IgD-negative memory B cell (primary cell): ENCODE measurements at regions not wholly inside any gene's neighbourhood (a gene's known extent, or its start where the extent isn't known, plus 50 kb on each side); places are given as distances from the start of the nearest gene placed in this dataset.

Source experiments
- H3K27ac Mint-ChIP-seq, 3 donors: one replicate each; pipeline ENCODE4 v1.8.0; 2020 to 2022; ENCODE audit warnings: mild to moderate bottlenecking in 3 of 3, mixed read lengths in 3 of 3, moderate library complexity in 1 of 3
- H3K27me3 Mint-ChIP-seq: one replicate; pipeline ENCODE4 v1.8.0; 2021; ENCODE audit warnings: mixed read lengths
- H3K36me3 Mint-ChIP-seq: one replicate; pipeline ENCODE4 v1.8.0; 2020; ENCODE audit warnings: mild to moderate bottlenecking, mixed read lengths
- H3K4me1 Mint-ChIP-seq, 3 donors: one replicate each; pipeline ENCODE4 v1.8.0; 2020 to 2022; ENCODE audit warnings: mixed read lengths in 3 of 3, mild to moderate bottlenecking in 1 of 3
- H3K4me3 Mint-ChIP-seq, 4 donors: one replicate each; pipeline ENCODE4 v1.8.0; 2020 to 2022; ENCODE audit warnings: mild to moderate bottlenecking in 4 of 4, mixed read lengths in 4 of 4, moderate library complexity in 3 of 4
- H3K9me3 Mint-ChIP-seq, 3 donors: one replicate each; pipeline ENCODE4 v1.8.0; 2020 to 2021; ENCODE audit warnings: mixed read lengths in 3 of 3, mild to moderate bottlenecking in 1 of 3

DNA sequence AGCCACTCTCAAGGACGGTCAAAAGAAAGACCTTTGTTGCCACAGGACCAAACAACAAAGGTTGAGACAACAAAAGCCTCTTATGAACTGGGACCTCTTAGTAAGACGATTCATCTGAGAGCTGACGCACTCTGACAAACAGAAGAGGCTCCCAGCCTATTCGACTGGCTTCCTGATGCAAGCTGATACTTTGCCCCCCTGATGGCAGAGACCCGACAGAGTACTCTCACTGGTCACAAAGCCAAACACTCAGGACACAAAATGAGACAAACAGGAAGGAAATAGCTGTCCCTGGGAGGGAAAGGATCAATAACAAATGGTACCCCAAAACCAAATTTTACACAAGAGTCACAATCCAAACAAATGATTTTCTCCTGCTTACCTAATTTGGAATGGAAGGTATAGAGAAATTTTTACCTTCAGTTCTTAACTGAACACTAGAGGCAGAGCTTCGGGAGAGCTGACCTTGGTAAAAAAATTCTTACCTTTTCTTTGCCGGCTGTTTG is 75.2 kb upstream of the PLAC8 start:
- Mint-ChIP-seq H3K9me3 (no peaks in the 10 kb centered on the region), H3K27me3 (no peaks in the 10 kb centered on the region), H3K4me1 (peaks cover 12 to 25% (median 14%) of the 10 kb centered on the region in 3 donors), H3K36me3 (no peaks in the 10 kb centered on the region), H3K27ac (no peak overlapping the region), H3K4me3 (no peak overlapping the region)

GRCh38 chr4:83180431-83180968 is 66.0 kb upstream of the PLAC8 start:
- no peaks in the 10 kb centered on the region for H3K27me3 Mint-ChIP-seq
- H3K27ac Mint-ChIP-seq = peak overlapping the region; percentile 8 to 80 (median 24)
- H3K4me3 Mint-ChIP-seq = peak overlapping the region; percentile 38 to 85 (median 64)
- peaks cover 3% of the 10 kb centered on the region for H3K36me3 Mint-ChIP-seq
- H3K9me3 Mint-ChIP-seq = peaks cover 0 to 2% (median 0%) of the 10 kb centered on the region in 3 donors
- peaks cover 26 to 32% (median 29%) of the 10 kb centered on the region in 3 donors for H3K4me1 Mint-ChIP-seq

DNA sequence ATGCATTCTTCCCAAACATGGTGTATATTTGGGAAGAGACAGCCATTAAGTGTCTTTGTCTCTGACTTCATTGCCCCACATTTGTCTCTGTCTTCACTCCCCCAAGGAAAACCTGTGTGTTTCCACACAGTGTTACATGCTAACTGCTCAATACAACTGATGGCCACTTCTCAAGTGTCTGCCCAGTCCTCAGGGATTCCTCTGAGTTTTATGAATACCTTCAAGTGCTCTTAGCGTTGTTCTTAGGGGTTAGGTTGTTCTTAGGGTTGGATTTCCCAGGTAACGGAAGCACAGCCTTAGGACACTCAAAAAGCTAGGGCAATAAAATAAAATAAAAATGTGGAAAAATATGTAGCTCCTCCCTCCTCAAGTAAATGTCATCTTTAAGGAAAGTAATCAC is 64.7 kb upstream of the PLAC8 start:
- no peaks in the 10 kb centered on the region for H3K27me3 Mint-ChIP-seq
- H3K4me3 Mint-ChIP-seq = peak overlapping the region in 1 of 4 donors; percentile 41
- peaks cover 38 to 42% (median 39%) of the 10 kb centered on the region in 3 donors for H3K4me1 Mint-ChIP-seq
- H3K36me3 Mint-ChIP-seq = peaks cover 3% of the 10 kb centered on the region
- peaks cover 0 to 2% (median 0%) of the 10 kb centered on the region in 3 donors for H3K9me3 Mint-ChIP-seq
- peak overlapping the region in 1 of 3 donors; percentile 59 for H3K27ac Mint-ChIP-seq

- H3K36me3 Mint-ChIP-seq = peaks cover 3% of the 10 kb centered on the region
- H3K27ac Mint-ChIP-seq = peak overlapping the region in 2 of 3 donors; percentile 39 to 57
- peaks cover 0 to 2% (median 0%) of the 10 kb centered on the region in 3 donors for H3K9me3 Mint-ChIP-seq
- H3K4me1 Mint-ChIP-seq = peaks cover 47 to 54% (median 50%) of the 10 kb centered on the region in 3 donors
- no peaks in the 10 kb centered on the region for H3K27me3 Mint-ChIP-seq
- peak overlapping the region in 2 of 4 donors; percentile 25 to 82 for H3K4me3 Mint-ChIP-seq
Observed at GRCh38 chr4:83178029-83178428, 63.5 kb upstream of the PLAC8 start.

GRCh38 chr4:83177182-83177581 is 62.7 kb upstream of the PLAC8 start:
- Mint-ChIP-seq H3K27me3 (no peaks in the 10 kb centered on the region), H3K27ac (no peak overlapping the region), H3K4me3 (peak overlapping the region in 1 of 4 donors; percentile 55), H3K9me3 (peaks cover 0 to 2% (median 0%) of the 10 kb centered on the region in 3 donors), H3K36me3 (peaks cover 3% of the 10 kb centered on the region), H3K4me1 (peaks cover 54 to 61% (median 59%) of the 10 kb centered on the region in 3 donors)

- Mint-ChIP-seq H3K27ac (peak overlapping the region; percentile 78 to 95 (median 94)), H3K9me3 (peaks cover 0 to 2% (median 0%) of the 10 kb centered on the region in 3 donors), H3K27me3 (no peaks in the 10 kb centered on the region), H3K36me3 (peaks cover 1% of the 10 kb centered on the region), H3K4me1 (peaks cover 56 to 64% (median 57%) of the 10 kb centered on the region in 3 donors), H3K4me3 (peak overlapping the region; percentile 82 to 95 (median 91))
Observed at GRCh38 chr4:83174844-83175414, 60.4 kb upstream of the PLAC8 start.

DNA sequence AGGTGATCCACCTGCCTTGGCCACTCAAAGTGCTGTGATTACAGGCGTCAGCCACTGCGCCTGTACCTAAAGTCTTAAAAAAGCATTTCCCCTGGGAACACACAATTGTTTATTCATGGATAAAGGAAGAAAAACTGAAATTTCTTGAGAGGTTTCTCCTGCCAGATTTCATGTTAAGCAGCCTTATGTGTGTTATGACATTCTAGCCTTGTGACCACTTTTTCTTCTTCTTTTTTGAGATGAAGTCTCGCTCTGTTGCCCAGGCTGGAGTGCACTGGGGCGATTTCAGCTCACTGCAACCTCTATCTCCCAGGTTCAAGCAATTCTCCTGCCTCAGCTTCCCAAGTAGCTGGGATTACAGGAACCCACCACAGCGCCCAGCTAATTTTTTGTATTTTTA is 57.8 kb upstream of the PLAC8 start:
- H3K9me3 Mint-ChIP-seq = peaks cover 0 to 2% (median 0%) of the 10 kb centered on the region in 3 donors
- H3K4me3 Mint-ChIP-seq = peak overlapping the region in 3 of 4 donors; percentile 81 to 89 (median 84)
- H3K27me3 Mint-ChIP-seq = no peaks in the 10 kb centered on the region
- peak overlapping the region; percentile 83 to 95 (median 93) for H3K27ac Mint-ChIP-seq
- no peaks in the 10 kb centered on the region for H3K36me3 Mint-ChIP-seq
- H3K4me1 Mint-ChIP-seq = peaks cover 49 to 56% (median 55%) of the 10 kb centered on the region in 3 donors

DNA sequence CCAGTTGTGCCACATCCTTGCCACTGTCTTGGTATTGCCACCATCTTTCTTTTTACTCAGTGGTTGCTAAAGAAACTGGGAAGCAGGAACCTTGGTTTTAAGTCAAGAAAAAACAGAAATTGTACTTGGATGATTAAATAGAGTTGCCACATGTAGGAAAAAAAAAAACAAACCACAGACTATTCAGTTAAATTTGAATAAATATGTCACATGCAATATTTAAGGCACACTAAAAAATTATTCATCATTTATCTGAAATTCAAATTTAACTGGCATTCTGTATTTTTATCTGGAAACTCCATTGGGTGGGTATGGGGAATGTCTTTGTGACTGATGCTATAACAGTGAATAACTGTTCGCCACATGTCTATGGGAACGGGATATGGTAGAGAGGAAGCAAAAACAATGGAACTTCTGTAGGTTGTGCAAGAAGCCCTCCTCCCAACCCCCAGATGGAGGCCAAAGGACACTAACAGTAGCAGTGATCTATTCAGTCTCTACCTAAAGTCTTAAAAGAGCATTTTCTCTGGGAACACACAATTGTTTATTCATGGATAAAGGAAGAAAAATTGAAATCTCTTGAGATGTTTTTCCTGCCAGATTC is 57.0 kb upstream of the PLAC8 start:
- Mint-ChIP-seq H3K27me3 (no peaks in the 10 kb centered on the region), H3K4me3 (peak overlapping the region in 1 of 4 donors; percentile 15), H3K4me1 (peaks cover 46 to 64% (median 59%) of the 10 kb centered on the region in 3 donors), H3K36me3 (no peaks in the 10 kb centered on the region), H3K9me3 (peaks cover 0 to 5% (median 0%) of the 10 kb centered on the region in 3 donors), H3K27ac (no peak overlapping the region)

GRCh38 chr4:83170952-83171399 is 56.4 kb upstream of the PLAC8 start:
- no peak overlapping the region for H3K4me3 Mint-ChIP-seq
- no peak overlapping the region for H3K27ac Mint-ChIP-seq
- H3K27me3 Mint-ChIP-seq = no peaks in the 10 kb centered on the region
- H3K36me3 Mint-ChIP-seq = no peaks in the 10 kb centered on the region
- H3K9me3 Mint-ChIP-seq = peaks cover 0 to 5% (median 0%) of the 10 kb centered on the region in 3 donors
- H3K4me1 Mint-ChIP-seq = peaks cover 41 to 59% (median 58%) of the 10 kb centered on the region in 3 donors
